Testis (tissue), 2 donors: ENCODE measurements at regions not wholly inside any gene's neighbourhood (a gene's known extent, or its start where the extent isn't known, plus 50 kb on each side); places are given as distances from the start of the nearest gene placed in this dataset.

ENCODE experiments used
- DNase-seq: peaks from one replicate; pipeline ENCODE4 v3.0.0-alpha.2; 2019
- H3K27ac ChIP-seq, 2 donors: fragments of 200-600 bp; sonication (generic); one replicate each; pipeline ENCODE4 v1.5.1; 2019
- H3K27me3 ChIP-seq: fragments of 200-600 bp; sonication (generic); one replicate; pipeline ENCODE4 v1.5.1; 2019
- H3K36me3 ChIP-seq: fragments of 200-600 bp; sonication (generic); one replicate; pipeline ENCODE4 v1.5.1; 2017; ENCODE audit warnings: low read depth; ENCODE audit errors: missing control alignments
- H3K4me1 ChIP-seq: fragments of 200-600 bp; sonication (generic); one replicate; pipeline ENCODE4 v1.5.1; 2019
- H3K4me3 ChIP-seq, 2 donors: fragments of 200-600 bp; sonication (generic); one replicate each; pipeline ENCODE4 v1.5.1; 2017 to 2019
- H3K9me3 ChIP-seq: fragments of 200-600 bp; sonication (generic); one replicate; pipeline ENCODE4 v1.5.1; 2017
- POLR2A ChIP-seq: fragments of 450-650 bp; IDR thresholded peaks from one replicate; pipeline ENCODE4 v1.6.1; 2017; ENCODE audit warnings: antibody characterized with exemption, mild to moderate bottlenecking, moderate library complexity
- WGBS, 2 donors: methylation state at CpG; one replicate each; pipeline ENCODE4 v1.1.5; 2018; 5-methylcytosine and 5-hydroxymethylcytosine counted together
- intact Hi-C: fragments of 100-400 bp; cut with DNase I; formaldehyde crosslinking; loops from one replicate; pipeline ENCODE4 v1.15.1; 2023; ENCODE audit warnings: low total_unique reads
- TF ChIP-seq, protein P1 (sequence below), 3 experiments: fragments of 450-650 bp in 2 of 3; fragments of 200-600 bp in 1 of 3; sonication (generic) in 1 of 3; IDR thresholded peaks; one replicate each; pipeline ENCODE4 v1.5.1; 2016 to 2019; ENCODE audit warnings: antibody characterized with exemption in 3 of 3, mild to moderate bottlenecking in 2 of 3, moderate library complexity in 1 of 3

DNA sequence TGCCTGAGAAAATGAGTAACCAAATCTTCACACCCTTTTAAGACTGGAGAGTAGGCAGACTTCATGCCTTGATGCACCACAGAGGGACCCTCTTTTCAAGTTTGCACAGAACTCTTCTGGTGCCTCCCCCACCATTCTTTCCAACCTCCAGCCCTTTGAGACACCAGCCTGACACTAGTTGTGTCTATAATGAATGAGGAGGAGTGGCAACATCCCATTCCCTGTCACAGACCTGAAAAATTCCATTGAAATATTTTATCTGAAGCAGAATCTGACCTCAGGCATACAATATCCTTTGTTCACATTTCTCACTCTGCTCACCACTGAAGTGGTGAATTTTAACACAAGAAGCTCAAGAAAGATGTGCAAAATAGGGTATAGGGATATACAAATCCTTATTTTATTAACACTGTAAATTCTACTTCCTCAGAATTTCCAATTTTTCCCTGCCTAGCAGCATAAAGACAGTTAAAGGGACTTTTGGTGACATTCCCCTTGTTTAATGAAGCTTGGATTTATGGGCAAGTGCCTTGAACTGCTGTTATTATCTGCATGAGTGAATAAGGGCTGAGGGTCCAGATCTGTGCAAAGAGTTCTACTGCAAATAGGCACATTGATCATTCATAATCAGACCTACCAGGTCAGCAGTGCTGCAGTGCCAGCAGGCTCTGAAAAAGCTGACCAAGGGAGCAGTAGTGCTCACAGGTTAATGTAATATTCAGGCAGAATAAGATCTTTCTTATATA is 149.9 kb upstream of the PAQR3 start:
- no peak for TF ChIP-seq POLR2A
- TF ChIP-seq, protein P1, sequence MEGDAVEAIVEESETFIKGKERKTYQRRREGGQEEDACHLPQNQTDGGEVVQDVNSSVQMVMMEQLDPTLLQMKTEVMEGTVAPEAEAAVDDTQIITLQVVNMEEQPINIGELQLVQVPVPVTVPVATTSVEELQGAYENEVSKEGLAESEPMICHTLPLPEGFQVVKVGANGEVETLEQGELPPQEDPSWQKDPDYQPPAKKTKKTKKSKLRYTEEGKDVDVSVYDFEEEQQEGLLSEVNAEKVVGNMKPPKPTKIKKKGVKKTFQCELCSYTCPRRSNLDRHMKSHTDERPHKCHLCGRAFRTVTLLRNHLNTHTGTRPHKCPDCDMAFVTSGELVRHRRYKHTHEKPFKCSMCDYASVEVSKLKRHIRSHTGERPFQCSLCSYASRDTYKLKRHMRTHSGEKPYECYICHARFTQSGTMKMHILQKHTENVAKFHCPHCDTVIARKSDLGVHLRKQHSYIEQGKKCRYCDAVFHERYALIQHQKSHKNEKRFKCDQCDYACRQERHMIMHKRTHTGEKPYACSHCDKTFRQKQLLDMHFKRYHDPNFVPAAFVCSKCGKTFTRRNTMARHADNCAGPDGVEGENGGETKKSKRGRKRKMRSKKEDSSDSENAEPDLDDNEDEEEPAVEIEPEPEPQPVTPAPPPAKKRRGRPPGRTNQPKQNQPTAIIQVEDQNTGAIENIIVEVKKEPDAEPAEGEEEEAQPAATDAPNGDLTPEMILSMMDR (IDR thresholded peaks at IDR 0.05), result no peak
- DNase-seq, result no peak
- H3K36me3 ChIP-seq, result no peaks in the 10 kb centered on the region
- H3K27ac ChIP-seq, result no peak overlapping the region
- intact Hi-C loops, result no loop called here
- no peak overlapping the region for H3K4me3 ChIP-seq
- H3K4me1 ChIP-seq, result peaks cover 6% of the 10 kb centered on the region
- no peaks in the 10 kb centered on the region for H3K27me3 ChIP-seq
- H3K9me3 ChIP-seq, result no peaks in the 10 kb centered on the region

DNA sequence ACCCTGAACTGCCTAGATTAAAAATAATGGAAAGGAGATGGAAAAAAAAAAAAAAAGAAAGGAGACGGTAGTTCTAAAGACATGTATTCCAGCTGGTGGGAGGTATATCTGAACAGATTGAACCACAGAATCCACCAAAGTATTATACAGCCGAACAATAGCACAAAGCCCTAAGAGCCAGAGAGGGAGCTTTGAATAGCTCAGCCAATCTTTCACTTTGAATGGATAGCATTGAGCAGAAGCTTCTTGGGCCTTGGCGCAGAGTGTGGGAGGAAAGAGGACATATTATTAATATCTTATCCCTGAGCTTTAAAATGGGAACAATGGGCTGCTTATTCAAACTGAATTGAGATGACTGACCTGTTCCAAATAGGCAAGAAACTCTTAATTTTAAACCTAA is 147.8 kb upstream of the PAQR3 start:
- Histone ChIP-seq H3K27ac (peak overlapping the region in 1 of 2 donors; percentile 41), H3K36me3 (no peaks in the 10 kb centered on the region), H3K4me3 (no peak overlapping the region), H3K27me3 (no peaks in the 10 kb centered on the region), H3K4me1 (peaks cover 14% of the 10 kb centered on the region), H3K9me3 (no peaks in the 10 kb centered on the region)
- WGBS, 2 donors, result 36 to 54% methylated on average over 3 of the region's 3 CpGs
- no peak for TF ChIP-seq POLR2A
- TF ChIP-seq, protein P1 (IDR thresholded peaks at IDR 0.05), result no peak
- intact Hi-C loops, result no loop called here
- DNase-seq, result peak; percentile 63

DNA sequence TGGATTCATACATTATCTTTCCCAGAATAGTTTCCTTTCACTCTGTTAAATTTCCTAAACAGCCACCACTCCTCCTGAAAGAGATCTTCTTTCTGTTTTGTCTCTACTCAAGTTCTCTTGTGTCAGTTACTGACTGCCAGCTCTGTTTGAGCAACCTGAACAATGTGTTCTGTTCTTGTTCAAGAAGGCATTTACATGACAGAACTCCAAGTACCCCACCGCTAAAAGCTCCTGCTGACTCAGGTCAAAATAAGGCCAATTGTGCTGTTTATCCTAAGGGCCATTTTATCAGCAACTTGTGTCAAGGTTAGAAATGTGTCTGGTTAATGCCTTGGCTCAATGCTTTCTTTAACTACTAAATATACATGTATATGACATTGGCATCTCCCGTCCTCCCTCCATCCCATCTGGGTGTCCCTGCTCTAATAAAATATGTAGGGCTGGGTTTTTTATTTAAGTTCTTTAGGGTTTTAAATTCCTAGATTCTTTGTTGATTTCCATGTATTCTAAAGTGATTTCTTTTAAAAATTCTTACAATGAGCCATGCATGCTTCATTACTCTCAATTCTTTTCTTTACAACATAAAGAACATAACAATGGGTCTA is 144.3 kb upstream of the PAQR3 start:
- WGBS, 2 donors, result 21 to 25% methylated on average over 2 of the region's 2 CpGs
- H3K4me1 ChIP-seq, result peaks cover 21% of the 10 kb centered on the region
- no peaks in the 10 kb centered on the region for H3K27me3 ChIP-seq
- peak overlapping the region; percentile 35 to 77 for H3K27ac ChIP-seq
- intact Hi-C loops, result no loop called here
- DNase-seq, result peak; percentile 67
- no peaks in the 10 kb centered on the region for H3K9me3 ChIP-seq
- no peaks in the 10 kb centered on the region for H3K36me3 ChIP-seq
- TF ChIP-seq, protein P1 (IDR thresholded peaks at IDR 0.05), result no peak
- no peak for TF ChIP-seq POLR2A
- no peak overlapping the region for H3K4me3 ChIP-seq

DNA sequence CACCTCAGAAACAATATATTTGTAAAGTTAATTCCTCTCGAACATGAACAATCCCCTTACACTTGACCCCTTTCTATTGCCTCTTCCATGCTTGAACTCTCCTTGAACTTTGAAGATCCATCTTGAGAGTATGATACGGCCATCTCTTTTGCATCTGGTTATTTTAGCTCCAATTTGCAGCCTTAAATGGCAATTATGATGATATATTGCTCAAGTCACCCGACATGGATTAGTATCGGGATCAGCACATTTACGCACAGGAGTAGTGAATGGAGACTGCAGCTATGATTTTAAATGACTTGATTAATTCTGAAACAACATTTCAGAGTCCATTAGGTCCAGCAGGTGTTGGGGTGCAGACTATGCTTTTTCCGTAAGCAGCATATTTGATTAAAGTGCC is 143.8 kb upstream of the PAQR3 start:
- H3K4me3 ChIP-seq, result no peak overlapping the region
- peaks cover 23% of the 10 kb centered on the region for H3K4me1 ChIP-seq
- intact Hi-C loops, result no loop called here
- peak overlapping the region; percentile 35 to 77 for H3K27ac ChIP-seq
- DNase-seq, result no peak
- no peaks in the 10 kb centered on the region for H3K9me3 ChIP-seq
- no peak for TF ChIP-seq POLR2A
- 33 to 43% methylated on average over 6 of the region's 6 CpGs for WGBS, 2 donors
- no peaks in the 10 kb centered on the region for H3K36me3 ChIP-seq
- no peaks in the 10 kb centered on the region for H3K27me3 ChIP-seq

DNA sequence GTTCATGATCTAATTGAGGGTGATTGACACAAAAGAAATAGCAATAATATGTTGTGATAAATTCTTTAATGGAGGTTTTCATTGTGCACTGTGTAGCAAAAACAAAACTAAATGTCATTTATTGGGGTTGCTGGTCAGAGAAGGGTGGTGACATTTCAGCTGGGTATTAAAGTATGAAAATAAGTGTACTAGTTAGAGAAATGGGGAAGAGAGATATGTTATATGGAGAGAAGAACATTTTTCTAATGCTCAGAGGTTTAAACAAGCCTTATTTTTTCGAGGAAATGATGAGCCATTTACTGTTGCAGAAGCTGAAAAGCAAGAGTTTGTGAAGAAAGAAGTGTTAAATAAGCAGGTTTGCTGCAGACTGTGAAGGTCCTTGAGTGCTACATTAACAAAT is 142.7 kb upstream of the PAQR3 start:
- no peaks in the 10 kb centered on the region for H3K27me3 ChIP-seq
- TF ChIP-seq POLR2A, result no peak
- TF ChIP-seq, protein P1 (IDR thresholded peaks at IDR 0.05), result no peak
- H3K9me3 ChIP-seq, result no peaks in the 10 kb centered on the region
- no peak overlapping the region for H3K4me3 ChIP-seq
- H3K4me1 ChIP-seq, result peaks cover 23% of the 10 kb centered on the region
- peak overlapping the region; percentile 35 to 77 for H3K27ac ChIP-seq
- intact Hi-C loops, result no loop called here
- no peaks in the 10 kb centered on the region for H3K36me3 ChIP-seq
- DNase-seq, result no peak
- WGBS, 2 donors, result 92 to 97% methylated on average over 1 of the region's 1 CpG
